GM12872 (cell line): ENCODE measurements at regions not wholly inside any gene's neighbourhood (a gene's known extent, or its start where the extent isn't known, plus 50 kb on each side); places are given as distances from the start of the nearest gene placed in this dataset.

Source experiments
- TF ChIP-seq, protein P1 (sequence below): IDR thresholded peaks from 3 replicates; pipeline ENCODE4 v1.5.1; 2011; ENCODE audit warnings: low read depth, mild to moderate bottlenecking, low read length, moderate library complexity; ENCODE audit not compliant: insufficient read depth

DNA sequence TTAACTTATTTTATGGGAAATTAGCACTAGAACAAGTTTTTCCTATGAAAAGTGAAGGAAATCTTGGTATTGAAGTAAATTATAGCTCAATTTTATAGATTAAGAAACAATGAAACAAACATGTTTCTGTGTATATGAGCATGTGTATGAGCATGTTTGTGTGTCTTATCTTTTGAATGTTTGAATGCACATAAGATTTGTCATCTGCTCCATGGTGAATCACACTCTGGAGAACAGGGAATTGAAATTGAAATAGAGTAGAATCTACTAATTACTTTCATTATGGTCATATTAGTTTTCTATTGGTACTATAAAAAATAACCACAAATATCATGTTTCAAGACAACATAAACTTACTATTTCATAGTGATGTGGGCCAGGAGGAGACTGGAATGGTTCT, 646.6 kb downstream of the OTOL1 start:
- TF ChIP-seq, protein P1, sequence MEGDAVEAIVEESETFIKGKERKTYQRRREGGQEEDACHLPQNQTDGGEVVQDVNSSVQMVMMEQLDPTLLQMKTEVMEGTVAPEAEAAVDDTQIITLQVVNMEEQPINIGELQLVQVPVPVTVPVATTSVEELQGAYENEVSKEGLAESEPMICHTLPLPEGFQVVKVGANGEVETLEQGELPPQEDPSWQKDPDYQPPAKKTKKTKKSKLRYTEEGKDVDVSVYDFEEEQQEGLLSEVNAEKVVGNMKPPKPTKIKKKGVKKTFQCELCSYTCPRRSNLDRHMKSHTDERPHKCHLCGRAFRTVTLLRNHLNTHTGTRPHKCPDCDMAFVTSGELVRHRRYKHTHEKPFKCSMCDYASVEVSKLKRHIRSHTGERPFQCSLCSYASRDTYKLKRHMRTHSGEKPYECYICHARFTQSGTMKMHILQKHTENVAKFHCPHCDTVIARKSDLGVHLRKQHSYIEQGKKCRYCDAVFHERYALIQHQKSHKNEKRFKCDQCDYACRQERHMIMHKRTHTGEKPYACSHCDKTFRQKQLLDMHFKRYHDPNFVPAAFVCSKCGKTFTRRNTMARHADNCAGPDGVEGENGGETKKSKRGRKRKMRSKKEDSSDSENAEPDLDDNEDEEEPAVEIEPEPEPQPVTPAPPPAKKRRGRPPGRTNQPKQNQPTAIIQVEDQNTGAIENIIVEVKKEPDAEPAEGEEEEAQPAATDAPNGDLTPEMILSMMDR, result no peak

DNA sequence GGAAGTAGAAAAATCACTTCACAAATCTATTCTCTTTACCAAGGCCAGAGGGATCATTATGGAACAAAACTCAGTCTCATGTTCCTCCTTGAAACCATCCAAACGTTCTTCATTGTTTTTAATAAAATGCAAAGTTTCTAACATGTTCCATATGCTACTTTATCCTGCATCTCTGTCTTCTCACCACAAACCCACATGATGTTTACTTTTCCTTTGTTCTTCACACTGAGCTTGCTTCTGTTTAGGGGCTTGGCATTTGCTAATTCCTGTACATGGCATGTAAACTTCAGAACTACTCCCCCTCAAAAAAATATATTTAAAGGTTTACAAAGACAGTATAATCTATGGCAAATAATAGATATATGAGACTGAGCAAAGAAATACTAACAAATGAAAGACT, 651.4 kb downstream of the OTOL1 start:
- TF ChIP-seq, protein P1, result no peak

DNA sequence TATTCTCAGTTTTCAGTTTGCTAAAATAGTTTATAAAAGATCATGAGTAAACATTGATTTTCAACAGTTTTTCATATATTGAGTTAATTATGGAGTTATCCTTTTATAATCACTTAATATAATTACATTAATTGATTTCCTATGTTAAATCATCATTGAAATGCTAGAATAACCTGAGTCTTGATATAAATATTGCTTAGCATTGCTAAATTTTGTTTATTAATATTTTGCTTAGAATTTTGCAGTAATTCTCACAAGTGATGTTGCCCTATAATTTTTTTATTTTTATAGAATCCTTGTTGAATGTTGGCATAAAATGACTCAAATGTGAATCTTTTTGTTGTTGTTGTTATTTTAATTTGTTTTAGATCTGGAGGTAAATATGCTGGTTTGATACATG, 654.2 kb downstream of the OTOL1 start:
- TF ChIP-seq, protein P1, result no peak

DNA sequence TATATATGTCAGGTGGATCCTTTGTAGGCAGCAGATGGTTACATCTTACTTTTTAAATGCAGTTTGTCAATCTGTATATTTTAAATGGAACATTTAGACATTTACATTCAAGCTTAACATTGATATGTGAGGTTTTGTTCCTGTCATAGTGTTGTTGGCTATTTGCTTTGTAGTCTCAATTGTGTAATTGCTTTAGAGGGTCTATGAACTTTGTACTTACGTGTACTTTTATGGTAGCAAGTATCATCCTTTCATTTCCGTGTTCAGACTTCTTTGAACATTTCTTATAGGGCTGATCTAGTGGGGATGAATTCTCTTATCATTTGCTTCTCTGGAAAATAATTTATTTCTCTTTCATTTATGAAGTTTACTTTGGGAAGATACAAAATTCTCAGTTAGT, 656.0 kb downstream of the OTOL1 start:
- TF ChIP-seq, protein P1, result no peak

DNA sequence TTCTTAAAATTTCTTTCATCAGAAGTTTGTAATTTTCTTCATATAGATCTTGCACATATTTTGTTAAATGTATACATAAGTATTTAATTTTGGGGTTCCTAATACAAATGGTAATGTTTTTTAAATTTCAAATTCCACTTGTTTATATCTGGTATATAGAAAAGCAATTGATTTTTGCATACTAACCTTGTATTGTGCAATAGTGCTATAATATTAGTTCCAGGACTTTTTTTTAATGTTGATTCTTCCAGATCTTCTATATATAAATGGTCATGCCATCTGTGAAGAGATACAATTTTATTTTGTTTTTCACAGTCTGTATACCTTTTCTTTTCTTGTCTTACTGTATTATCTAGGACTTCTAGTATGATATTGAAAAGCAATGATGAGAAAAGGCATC, 665.0 kb downstream of the OTOL1 start:
- TF ChIP-seq, protein P1, result no peak

DNA sequence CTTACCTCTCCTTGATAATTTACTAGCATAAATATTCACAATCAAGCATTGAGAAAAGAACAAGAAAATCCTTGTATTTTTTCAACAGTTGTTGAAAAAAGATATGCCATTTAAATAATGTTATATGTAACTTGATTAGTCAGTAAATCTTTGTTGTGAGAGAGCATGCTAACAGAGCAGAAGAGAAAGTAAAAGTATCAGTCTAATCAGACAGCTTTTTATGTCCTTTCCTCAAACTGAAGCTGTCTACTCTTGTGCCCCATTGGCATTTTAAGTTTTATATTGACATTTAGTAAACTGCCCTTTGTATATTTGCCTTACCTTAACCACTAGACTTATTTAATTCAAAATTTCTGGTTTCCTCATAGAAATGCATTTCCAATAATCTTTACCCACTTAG, 668.7 kb downstream of the OTOL1 start:
- TF ChIP-seq, protein P1, result no peak

DNA sequence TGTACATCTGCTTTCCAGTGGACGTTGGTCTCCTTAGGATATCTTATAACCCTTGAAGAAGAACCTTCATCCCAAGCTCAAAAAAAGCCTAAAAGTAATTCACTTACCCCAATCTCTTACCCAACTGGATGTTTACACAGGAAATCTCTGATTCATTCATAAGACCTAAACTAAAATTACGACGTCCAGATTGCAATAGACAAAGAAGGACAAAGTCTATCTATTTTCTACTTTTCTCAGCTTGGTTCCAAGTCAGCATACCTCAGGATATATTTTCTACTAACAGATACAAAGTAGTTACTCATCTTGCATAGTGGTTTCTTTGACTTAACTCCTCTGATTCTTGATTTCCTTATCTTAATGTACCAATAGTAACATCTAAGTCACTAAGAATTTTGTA, 669.9 kb downstream of the OTOL1 start:
- TF ChIP-seq, protein P1, result no peak

DNA sequence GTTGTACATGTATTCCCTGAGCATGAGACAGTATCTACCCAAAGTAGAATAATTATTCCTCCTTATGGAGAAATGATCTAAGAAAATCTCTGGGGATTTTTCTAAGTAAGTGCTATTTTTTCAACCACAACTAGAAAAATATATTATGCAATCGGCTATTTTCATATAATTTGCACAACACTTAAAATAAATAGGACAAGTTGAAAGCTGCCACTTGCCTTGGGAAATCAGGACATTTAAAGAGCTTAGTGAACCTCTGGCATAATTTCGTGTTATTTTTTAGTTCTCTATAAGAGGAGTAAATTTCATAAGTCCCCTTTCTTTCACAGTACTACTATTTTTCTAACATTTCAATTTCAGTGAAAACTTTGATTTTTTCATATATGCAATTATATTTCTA, 672.1 kb downstream of the OTOL1 start:
- TF ChIP-seq, protein P1, result no peak
